HEK293 (cell line): ENCODE measurements at regions not wholly inside any gene's neighbourhood (a gene's known extent, or its start where the extent isn't known, plus 50 kb on each side); places are given as distances from the start of the nearest gene placed in this dataset.

Source experiments
- CTCF ChIA-PET: fragments of 350-600 bp; formaldehyde crosslinking; extraction: SDS; loops from one replicate; lab custom pipeline; 2021; ENCODE audit warnings: antibody characterized with exemption; lab: Yijun Ruan, JAX
- POLR2A ChIA-PET: fragments of 300-600 bp; formaldehyde crosslinking; extraction: SDS; loops from one replicate; lab custom pipeline; 2020; ENCODE audit warnings: antibody characterized with exemption, inconsistent platforms; lab: Yijun Ruan, JAX
- H3K27ac ChIP-seq: fragments of 200-500 bp; sonication (Bioruptor generic); 2 replicates; pipeline ENCODE4 v1.5.1; 2014; ENCODE audit warnings: low read depth, low read length, control low read depth, inconsistent platforms; ENCODE audit errors: extremely low read depth
- H3K36me3 ChIP-seq, 2 experiments: fragments of 200-500 bp in 1 of 2; sonication (Bioruptor generic) in 1 of 2; 1 replicate in 1 of 2; 2 replicates in 1 of 2; pipeline ENCODE4 v1.5.1; 2014 to 2017; ENCODE audit warnings: inconsistent platforms in 2 of 2, low read length in 2 of 2; ENCODE audit not compliant: control insufficient read depth in 2 of 2, insufficient read depth in 1 of 2
- H3K4me1 ChIP-seq: fragments of 200-500 bp; sonication (Bioruptor generic); 2 replicates; pipeline ENCODE4 v1.5.1; 2014; ENCODE audit warnings: mild to moderate bottlenecking, low read length, inconsistent platforms; ENCODE audit not compliant: control insufficient read depth, insufficient read depth
- H3K4me3 ChIP-seq: 2 replicates; pipeline ENCODE4 v1.5.1; 2011; ENCODE audit warnings: low read depth, mild to moderate bottlenecking, control low read depth, low read length, moderate library complexity
- H3K9me3 ChIP-seq: fragments of 200-500 bp; sonication (Bioruptor generic); 2 replicates; pipeline ENCODE4 v1.5.1; 2014; ENCODE audit warnings: low read depth, low read length, inconsistent platforms; ENCODE audit not compliant: control insufficient read depth, insufficient read depth
- ATF2 ChIP-seq: fragments of 450-650 bp; formaldehyde crosslinking; IDR thresholded peaks from 2 replicates; pipeline ENCODE4 v1.5.1; 2016; ENCODE audit warnings: missing biosample characterization, missing genetic modification characterization, low read depth
- GFI1B ChIP-seq: fragments of 450-650 bp; formaldehyde crosslinking; IDR thresholded peaks from 2 replicates; pipeline ENCODE4 v1.5.1; 2016; ENCODE audit warnings: missing biosample characterization, missing genetic modification characterization
- INSM2 ChIP-seq: fragments of 450-650 bp; formaldehyde crosslinking; IDR thresholded peaks from 2 replicates; pipeline ENCODE4 v1.5.1; 2016; ENCODE audit warnings: missing biosample characterization, missing genetic modification characterization
- KLF1 ChIP-seq: fragments of 450-650 bp; formaldehyde crosslinking; IDR thresholded peaks from 2 replicates; pipeline ENCODE4 v1.5.1; 2016; ENCODE audit warnings: missing biosample characterization, missing genetic modification characterization
- ZBTB8A ChIP-seq: fragments of 450-650 bp; formaldehyde crosslinking; IDR thresholded peaks from 2 replicates; pipeline ENCODE4 v1.5.1; 2016; ENCODE audit warnings: missing biosample characterization, missing genetic modification characterization
- ZEB2 ChIP-seq: fragments of 450-650 bp; formaldehyde crosslinking; IDR thresholded peaks from 2 replicates; pipeline ENCODE4 v1.5.1; 2016; ENCODE audit warnings: missing biosample characterization, missing genetic modification characterization
- ZFP3 ChIP-seq: fragments of 450-650 bp; formaldehyde crosslinking; IDR thresholded peaks from 2 replicates; pipeline ENCODE4 v1.5.1; 2016; ENCODE audit warnings: low read depth, missing biosample characterization, missing genetic modification characterization
- ZNF10 ChIP-seq: fragments of 450-650 bp; formaldehyde crosslinking; IDR thresholded peaks from 2 replicates; pipeline ENCODE4 v1.5.1; 2017; ENCODE audit warnings: missing biosample characterization, missing genetic modification characterization
- ZNF16 ChIP-seq: fragments of 450-650 bp; formaldehyde crosslinking; IDR thresholded peaks from 2 replicates; pipeline ENCODE4 v1.5.1; 2016; ENCODE audit warnings: low read depth, missing biosample characterization, missing genetic modification characterization
- ZNF248 ChIP-seq: fragments of 450-650 bp; formaldehyde crosslinking; IDR thresholded peaks from 2 replicates; pipeline ENCODE4 v1.5.1; 2017; ENCODE audit warnings: missing biosample characterization, missing genetic modification characterization
- ZNF302 ChIP-seq: fragments of 450-650 bp; formaldehyde crosslinking; IDR thresholded peaks from 2 replicates; pipeline ENCODE4 v1.5.1; 2016; ENCODE audit warnings: missing biosample characterization, missing genetic modification characterization, low read depth
- ZNF366 ChIP-seq: fragments of 450-650 bp; formaldehyde crosslinking; conservative IDR thresholded peaks from 2 replicates; pipeline ENCODE4 v1.5.1; 2016; ENCODE audit warnings: missing biosample characterization, missing genetic modification characterization
- ZNF560 ChIP-seq: fragments of 450-650 bp; formaldehyde crosslinking; IDR thresholded peaks from 2 replicates; pipeline ENCODE4 v1.5.1; 2017; ENCODE audit warnings: missing biosample characterization, missing genetic modification characterization, borderline replicate concordance
- ZNF843 ChIP-seq: fragments of 450-650 bp; formaldehyde crosslinking; IDR thresholded peaks from 2 replicates; pipeline ENCODE4 v1.5.1; 2016; ENCODE audit warnings: missing biosample characterization, missing genetic modification characterization
- TF ChIP-seq, protein P1 (sequence below): fragments of 450-650 bp; formaldehyde crosslinking; IDR thresholded peaks from 2 replicates; pipeline ENCODE4 v1.5.1; 2016; ENCODE audit warnings: missing biosample characterization, missing genetic modification characterization
- TF ChIP-seq, protein P2 (sequence below): fragments of 450-650 bp; formaldehyde crosslinking; IDR thresholded peaks from 2 replicates; pipeline ENCODE4 v1.5.1; 2016; ENCODE audit warnings: missing biosample characterization, missing genetic modification characterization, borderline replicate concordance
- TF ChIP-seq, protein P3 (sequence below): fragments of 450-650 bp; formaldehyde crosslinking; IDR thresholded peaks from 2 replicates; pipeline ENCODE4 v1.5.1; 2016; ENCODE audit warnings: missing biosample characterization, missing genetic modification characterization
- TF ChIP-seq, protein P4 (sequence below): fragments of 450-650 bp; formaldehyde crosslinking; IDR thresholded peaks from 2 replicates; pipeline ENCODE4 v1.5.1; 2016; ENCODE audit warnings: missing biosample characterization, missing genetic modification characterization

- H3K36me3 ChIP-seq: no peaks in the 10 kb centered on the region
- H3K4me3 ChIP-seq: no peak overlapping the region
- no peak overlapping the region for H3K27ac ChIP-seq
- ChIA-PET CTCF (no interaction called here), POLR2A (no interaction called here)
- H3K4me1 ChIP-seq: no peaks in the 10 kb centered on the region
- TF ChIP-seq ZNF10 (tag by site-specific recombination) (no peak), KLF1 (tag by site-specific recombination) (no peak), ZNF16 (tag by site-specific recombination) (no peak), ZFP3 (tag by site-specific recombination) (no peak), ZBTB8A (no peak), ZNF302 (no peak), ZEB2 (tag by site-specific recombination) (no peak), ZNF843 (tag by site-specific recombination) (no peak), INSM2 (no peak), ZNF366 (tag by site-specific recombination) (no peak), ZNF560 (tag by site-specific recombination) (no peak)
- TF ChIP-seq, protein P1, sequence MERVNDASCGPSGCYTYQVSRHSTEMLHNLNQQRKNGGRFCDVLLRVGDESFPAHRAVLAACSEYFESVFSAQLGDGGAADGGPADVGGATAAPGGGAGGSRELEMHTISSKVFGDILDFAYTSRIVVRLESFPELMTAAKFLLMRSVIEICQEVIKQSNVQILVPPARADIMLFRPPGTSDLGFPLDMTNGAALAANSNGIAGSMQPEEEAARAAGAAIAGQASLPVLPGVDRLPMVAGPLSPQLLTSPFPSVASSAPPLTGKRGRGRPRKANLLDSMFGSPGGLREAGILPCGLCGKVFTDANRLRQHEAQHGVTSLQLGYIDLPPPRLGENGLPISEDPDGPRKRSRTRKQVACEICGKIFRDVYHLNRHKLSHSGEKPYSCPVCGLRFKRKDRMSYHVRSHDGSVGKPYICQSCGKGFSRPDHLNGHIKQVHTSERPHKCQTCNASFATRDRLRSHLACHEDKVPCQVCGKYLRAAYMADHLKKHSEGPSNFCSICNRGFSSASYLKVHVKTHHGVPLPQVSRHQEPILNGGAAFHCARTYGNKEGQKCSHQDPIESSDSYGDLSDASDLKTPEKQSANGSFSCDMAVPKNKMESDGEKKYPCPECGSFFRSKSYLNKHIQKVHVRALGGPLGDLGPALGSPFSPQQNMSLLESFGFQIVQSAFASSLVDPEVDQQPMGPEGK (tag by site-specific recombination): no peak
- H3K9me3 ChIP-seq: no peaks in the 10 kb centered on the region
Measured at GRCh38 chrX:128698573-128699181, 646.5 kb upstream of the ACTRT1 start.

- H3K4me3 ChIP-seq: no peak overlapping the region
- no peak overlapping the region for H3K27ac ChIP-seq
- TF ChIP-seq, protein P2, sequence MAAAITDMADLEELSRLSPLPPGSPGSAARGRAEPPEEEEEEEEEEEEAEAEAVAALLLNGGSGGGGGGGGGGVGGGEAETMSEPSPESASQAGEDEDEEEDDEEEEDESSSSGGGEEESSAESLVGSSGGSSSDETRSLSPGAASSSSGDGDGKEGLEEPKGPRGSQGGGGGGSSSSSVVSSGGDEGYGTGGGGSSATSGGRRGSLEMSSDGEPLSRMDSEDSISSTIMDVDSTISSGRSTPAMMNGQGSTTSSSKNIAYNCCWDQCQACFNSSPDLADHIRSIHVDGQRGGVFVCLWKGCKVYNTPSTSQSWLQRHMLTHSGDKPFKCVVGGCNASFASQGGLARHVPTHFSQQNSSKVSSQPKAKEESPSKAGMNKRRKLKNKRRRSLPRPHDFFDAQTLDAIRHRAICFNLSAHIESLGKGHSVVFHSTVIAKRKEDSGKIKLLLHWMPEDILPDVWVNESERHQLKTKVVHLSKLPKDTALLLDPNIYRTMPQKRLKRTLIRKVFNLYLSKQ (tag by site-specific recombination): no peak
- TF ChIP-seq, protein P3, sequence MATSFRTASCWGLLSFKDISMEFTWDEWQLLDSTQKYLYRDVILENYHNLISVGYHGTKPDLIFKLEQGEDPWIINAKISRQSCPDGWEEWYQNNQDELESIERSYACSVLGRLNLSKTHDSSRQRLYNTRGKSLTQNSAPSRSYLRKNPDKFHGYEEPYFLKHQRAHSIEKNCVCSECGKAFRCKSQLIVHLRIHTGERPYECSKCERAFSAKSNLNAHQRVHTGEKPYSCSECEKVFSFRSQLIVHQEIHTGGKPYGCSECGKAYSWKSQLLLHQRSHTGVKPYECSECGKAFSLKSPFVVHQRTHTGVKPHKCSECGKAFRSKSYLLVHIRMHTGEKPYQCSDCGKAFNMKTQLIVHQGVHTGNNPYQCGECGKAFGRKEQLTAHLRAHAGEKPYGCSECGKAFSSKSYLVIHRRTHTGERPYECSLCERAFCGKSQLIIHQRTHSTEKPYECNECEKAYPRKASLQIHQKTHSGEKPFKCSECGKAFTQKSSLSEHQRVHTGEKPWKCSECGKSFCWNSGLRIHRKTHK (tag by site-specific recombination): no peak
- TF ChIP-seq, protein P4, sequence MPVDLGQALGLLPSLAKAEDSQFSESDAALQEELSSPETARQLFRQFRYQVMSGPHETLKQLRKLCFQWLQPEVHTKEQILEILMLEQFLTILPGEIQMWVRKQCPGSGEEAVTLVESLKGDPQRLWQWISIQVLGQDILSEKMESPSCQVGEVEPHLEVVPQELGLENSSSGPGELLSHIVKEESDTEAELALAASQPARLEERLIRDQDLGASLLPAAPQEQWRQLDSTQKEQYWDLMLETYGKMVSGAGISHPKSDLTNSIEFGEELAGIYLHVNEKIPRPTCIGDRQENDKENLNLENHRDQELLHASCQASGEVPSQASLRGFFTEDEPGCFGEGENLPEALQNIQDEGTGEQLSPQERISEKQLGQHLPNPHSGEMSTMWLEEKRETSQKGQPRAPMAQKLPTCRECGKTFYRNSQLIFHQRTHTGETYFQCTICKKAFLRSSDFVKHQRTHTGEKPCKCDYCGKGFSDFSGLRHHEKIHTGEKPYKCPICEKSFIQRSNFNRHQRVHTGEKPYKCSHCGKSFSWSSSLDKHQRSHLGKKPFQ: no peak
- no peak for TF ChIP-seq GFI1B (tag by site-specific recombination)
- no peak for TF ChIP-seq ZNF248
- no peak for TF ChIP-seq ATF2 (tag by site-specific recombination)
- ChIA-PET CTCF (no interaction called here), POLR2A (no interaction called here)
- no peaks in the 10 kb centered on the region for H3K36me3 ChIP-seq
- no peaks in the 10 kb centered on the region for H3K4me1 ChIP-seq
- no peaks in the 10 kb centered on the region; the same call in 1 of the 2 replicates for H3K9me3 ChIP-seq
Measured at GRCh38 chrX:128691872-128692271, 639.7 kb upstream of the ACTRT1 start.
